H1 (cell line): ENCODE measurements at regions not wholly inside any gene's neighbourhood (a gene's known extent, or its start where the extent isn't known, plus 50 kb on each side); places are given as distances from the start of the nearest gene placed in this dataset.

ENCODE experiments used
- CHD1 ChIP-seq: IDR thresholded peaks from 2 replicates; pipeline ENCODE4 v1.6.1; 2012; ENCODE audit warnings: low read depth, low read length, improper control_type of control experiment
- EGR1 ChIP-seq: IDR thresholded peaks from 2 replicates; pipeline ENCODE4 v1.6.1; 2011; ENCODE audit warnings: low read depth, low read length, borderline replicate concordance
- EZH2 ChIP-seq: fragments of 200-600 bp; sonication (generic); IDR thresholded peaks from 2 replicates; pipeline ENCODE4 v1.7.1; 2012; ENCODE audit warnings: low read depth, mild to moderate bottlenecking, moderate library complexity, low read length, inconsistent platforms; ENCODE audit not compliant: severe bottlenecking
- GABPA ChIP-seq: IDR thresholded peaks from 2 replicates; pipeline ENCODE4 v1.6.1; 2011; ENCODE audit warnings: mild to moderate bottlenecking, low read length, moderate library complexity, borderline replicate concordance; ENCODE audit not compliant: insufficient read depth
- KDM1A ChIP-seq: fragments of 200-600, 300-600 bp; sonication (generic); IDR thresholded peaks from 2 replicates; pipeline ENCODE4 v1.7.1; 2016; ENCODE audit warnings: mild to moderate bottlenecking, low read length, borderline replicate concordance
- KDM5A ChIP-seq: fragments of 200-600 bp; IDR thresholded peaks from 2 replicates; pipeline ENCODE4 v1.7.1; 2012; ENCODE audit warnings: mild to moderate bottlenecking, low read length, inconsistent platforms, mixed read lengths
- NRF1 ChIP-seq: IDR thresholded peaks from 2 replicates; pipeline ENCODE4 v1.6.1; 2011; ENCODE audit warnings: mild to moderate bottlenecking, low read depth, low read length, improper control_type of control experiment
- POLR2A ChIP-seq, 2 experiments: IDR thresholded peaks; 1 replicate in 1 of 2; 2 replicates in 1 of 2; pipeline ENCODE4 v1.6.1; 2011; ENCODE audit warnings: low read depth in 2 of 2, low read length in 2 of 2, mild to moderate bottlenecking in 2 of 2; ENCODE audit errors: control extremely low read depth in 1 of 2
- POLR2AphosphoS5 ChIP-seq: IDR thresholded peaks from 2 replicates; pipeline ENCODE4 v1.6.1; 2011; ENCODE audit warnings: low read depth, low read length
- TEAD4 ChIP-seq: IDR thresholded peaks from 2 replicates; pipeline ENCODE4 v1.6.1; 2012; ENCODE audit warnings: low read depth, low read length, inconsistent platforms, mixed read lengths
- USF2 ChIP-seq: IDR thresholded peaks from 2 replicates; pipeline ENCODE4 v1.6.1; 2011; ENCODE audit warnings: low read length, improper control_type of control experiment
- TF ChIP-seq, protein P1 (sequence below), 3 experiments: IDR thresholded peaks; 1 replicate in 2 of 3; 2 replicates in 1 of 3; pipeline versions ENCODE4 v1.5.1 to v1.6.1; 2011; ENCODE audit warnings: low read length in 3 of 3, mild to moderate bottlenecking in 3 of 3, inconsistent platforms in 2 of 3, low read depth in 1 of 3, moderate library complexity in 1 of 3; ENCODE audit not compliant: insufficient read depth in 1 of 3; ENCODE audit errors: control extremely low read depth in 1 of 3

GRCh38 chr2:23002234-23002633, 382.7 kb upstream of the KLHL29 start:
- TF ChIP-seq, protein P1, sequence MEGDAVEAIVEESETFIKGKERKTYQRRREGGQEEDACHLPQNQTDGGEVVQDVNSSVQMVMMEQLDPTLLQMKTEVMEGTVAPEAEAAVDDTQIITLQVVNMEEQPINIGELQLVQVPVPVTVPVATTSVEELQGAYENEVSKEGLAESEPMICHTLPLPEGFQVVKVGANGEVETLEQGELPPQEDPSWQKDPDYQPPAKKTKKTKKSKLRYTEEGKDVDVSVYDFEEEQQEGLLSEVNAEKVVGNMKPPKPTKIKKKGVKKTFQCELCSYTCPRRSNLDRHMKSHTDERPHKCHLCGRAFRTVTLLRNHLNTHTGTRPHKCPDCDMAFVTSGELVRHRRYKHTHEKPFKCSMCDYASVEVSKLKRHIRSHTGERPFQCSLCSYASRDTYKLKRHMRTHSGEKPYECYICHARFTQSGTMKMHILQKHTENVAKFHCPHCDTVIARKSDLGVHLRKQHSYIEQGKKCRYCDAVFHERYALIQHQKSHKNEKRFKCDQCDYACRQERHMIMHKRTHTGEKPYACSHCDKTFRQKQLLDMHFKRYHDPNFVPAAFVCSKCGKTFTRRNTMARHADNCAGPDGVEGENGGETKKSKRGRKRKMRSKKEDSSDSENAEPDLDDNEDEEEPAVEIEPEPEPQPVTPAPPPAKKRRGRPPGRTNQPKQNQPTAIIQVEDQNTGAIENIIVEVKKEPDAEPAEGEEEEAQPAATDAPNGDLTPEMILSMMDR (IDR thresholded peaks at IDR 0.05; ENCODE audit: control extremely low read depth in 1 of 3, insufficient read depth in 1 of 3, low read depth in 1 of 3, low read length in 3 of 3) = peak in 1 of 3 experiments; percentile 15; a peak in 1 of 4 replicates
- TF ChIP-seq NRF1 (no peak), POLR2AphosphoS5 (no peak), TEAD4 (no peak), KDM5A (no peak), CHD1 (no peak), EZH2 (no peak), USF2 (no peak), POLR2A (IDR thresholded peaks at IDR 0.05; ENCODE audit: control extremely low read depth in 1 of 2, low read depth in 2 of 2, low read length in 2 of 2) (no peak), KDM1A (no peak), GABPA (no peak), EGR1 (no peak)
